HCT116 (cell line): ENCODE measurements at regions not wholly inside any gene's neighbourhood (a gene's known extent, or its start where the extent isn't known, plus 50 kb on each side); places are given as distances from the start of the nearest gene placed in this dataset.
"Not testable (repeated sequence)": the region's sequence is repeated elsewhere in the genome, so short reads cannot be mapped to it uniquely, and the experiment has no call there.

Experiments
- ATAC-seq: fragments of 200-7000 bp; cut with Tn5 transposase; 2 replicates; pipeline ENCODE4 v1.9.1; 2020; ENCODE audit warnings: mild to moderate bottlenecking, moderate library complexity
- BruUV-seq: library from RNA; stranded (reverse); fragments of 400-500 nt; replicated peaks from 2 replicates; lab custom pipeline; 2021; lab: Mats Ljungman, UMichigan
- CTCF ChIA-PET: fragments of 300-600 bp; sonication (Branson Sonifier 250); formaldehyde crosslinking; loops from one replicate; lab custom pipeline; 2021; ENCODE audit warnings: antibody characterized with exemption; lab: Charles Lee
- POLR2A ChIA-PET: fragments of 300-600, 350-600 bp; sonication (Branson Sonifier 250); formaldehyde crosslinking; loops from one replicate; lab custom pipeline; 2021; ENCODE audit warnings: antibody characterized with exemption; lab: Charles Lee
- RAD21 ChIA-PET, 2 experiments: fragments of 300-600 bp; sonication (Branson Sonifier 250); formaldehyde crosslinking; loops; one replicate each; lab custom pipeline; 2023; ENCODE audit warnings: low total read pairs in 2 of 2; ENCODE audit not compliant: uncharacterized antibody in 2 of 2, unreplicated experiment in 2 of 2, low non-redundant PET in 1 of 2; lab: Charles Lee
- DNase-seq: peaks from one replicate; pipeline ENCODE4 v3.0.0-alpha.2; 2010; ENCODE audit warnings: low read depth, low spot score
- H2AFZ ChIP-seq: fragments of 200-600 bp; shearing (Covaris generic), sonication (generic); 2 replicates; pipeline ENCODE4 v1.6.1; 2017; ENCODE audit warnings: low read depth, mixed run types, mixed read lengths, antibody characterized with exemption, low read length; ENCODE audit not compliant: poor library complexity, severe bottlenecking
- H3K27ac ChIP-seq: 2 replicates; pipeline ENCODE4 v1.5.1; 2012; ENCODE audit warnings: low read depth, low read length
- H3K27me3 ChIP-seq: fragments of 200-600 bp; sonication (generic); 2 replicates; pipeline ENCODE4 v1.6.1; 2016; ENCODE audit warnings: mixed run types, low read length, mixed read lengths; ENCODE audit not compliant: insufficient read depth
- H3K36me3 ChIP-seq, 2 experiments: fragments of 200-500 bp in 1 of 2; fragments of 200-600 bp in 1 of 2; sonication (Bioruptor generic) in 1 of 2; sonication (generic) in 1 of 2; 2 replicates each; pipeline versions ENCODE4 v1.5.1 to v1.6.1; 2014 to 2016; ENCODE audit warnings: low read length in 2 of 2, inconsistent platforms in 1 of 2, mixed read lengths in 1 of 2, mixed run types in 1 of 2; ENCODE audit not compliant: insufficient read depth in 2 of 2, control insufficient read depth in 1 of 2
- H3K4me1 ChIP-seq, 2 experiments: fragments of 200-600 bp in 1 of 2; sonication (generic) in 1 of 2; 2 replicates each; pipeline versions ENCODE4 v1.5.1 to v1.6.1; 2012 to 2017; ENCODE audit warnings: low read length in 2 of 2, inconsistent platforms in 1 of 2, mild to moderate bottlenecking in 1 of 2, mixed read lengths in 1 of 2, mixed run types in 1 of 2, moderate library complexity in 1 of 2; ENCODE audit not compliant: insufficient read depth in 2 of 2, control insufficient read depth in 1 of 2
- H3K4me2 ChIP-seq: fragments of 200-600 bp; sonication (generic); 2 replicates; pipeline ENCODE4 v1.6.1; 2017; ENCODE audit warnings: mixed run types, low read length, mixed read lengths
- H3K4me3 ChIP-seq, 2 experiments: fragments of 200-600 bp in 1 of 2; sonication (generic) in 1 of 2; replicated peaks in 1 of 2; 2 replicates each; pipeline ENCODE4 v1.5.1; 2011 to 2016; ENCODE audit warnings: low read length in 2 of 2, control low read depth in 1 of 2, low read depth in 1 of 2, mild to moderate bottlenecking in 1 of 2, mixed read lengths in 1 of 2, mixed run types in 1 of 2
- H3K79me2 ChIP-seq: fragments of 200-600 bp; sonication (generic); 2 replicates; pipeline ENCODE4 v1.6.1; 2017; ENCODE audit warnings: mild to moderate bottlenecking, mixed run types, low read length, moderate library complexity, mixed read lengths; ENCODE audit not compliant: insufficient read depth
- H3K9ac ChIP-seq: fragments of 200-600 bp; sonication (generic); 2 replicates; pipeline ENCODE4 v1.6.1; 2016; ENCODE audit warnings: low read length, mixed read lengths
- H3K9me2 ChIP-seq: fragments of 200-600 bp; sonication (generic), shearing (Covaris generic); 2 replicates; pipeline ENCODE4 v1.6.1; 2017; ENCODE audit warnings: mixed run types, mild to moderate bottlenecking, moderate library complexity; ENCODE audit not compliant: insufficient read depth
- H3K9me3 ChIP-seq, 2 experiments: fragments of 200-500 bp in 1 of 2; fragments of 200-600 bp in 1 of 2; sonication (Bioruptor generic) in 1 of 2; sonication (generic) in 1 of 2; 2 replicates each; pipeline ENCODE4 v1.6.1; 2014 to 2017; ENCODE audit warnings: low read length in 2 of 2, mixed read lengths in 2 of 2, inconsistent platforms in 1 of 2, low read depth in 1 of 2, mild to moderate bottlenecking in 1 of 2, mixed run types in 1 of 2, moderate library complexity in 1 of 2; ENCODE audit not compliant: control insufficient read depth in 1 of 2, insufficient read depth in 1 of 2
- H4K20me1 ChIP-seq: fragments of 200-600 bp; sonication (generic), shearing (Covaris generic); 2 replicates; pipeline ENCODE4 v1.6.1; 2017; ENCODE audit warnings: mixed run types, mild to moderate bottlenecking, moderate library complexity; ENCODE audit not compliant: insufficient read depth
- CBX3 ChIP-seq: IDR thresholded peaks from 2 replicates; pipeline ENCODE4 v1.6.1; 2012; ENCODE audit warnings: low read depth
- EGR1 ChIP-seq: IDR thresholded peaks from 2 replicates; pipeline ENCODE4 v1.6.1; 2012; ENCODE audit warnings: low read depth
- EZH2 ChIP-seq: fragments of 200-600 bp; sonication (generic); IDR thresholded peaks from 2 replicates; pipeline ENCODE4 v1.6.1; 2017; ENCODE audit warnings: antibody characterized with exemption, mixed run types
- FOSL1 ChIP-seq: IDR thresholded peaks from 2 replicates; pipeline ENCODE4 v1.6.1; 2012; ENCODE audit warnings: low read depth
- MAX ChIP-seq: IDR thresholded peaks from 2 replicates; pipeline ENCODE4 v1.6.1; 2012
- POLR2AphosphoS5 ChIP-seq: IDR thresholded peaks from 2 replicates; pipeline ENCODE4 v1.6.1; 2011; ENCODE audit warnings: mild to moderate bottlenecking, low read depth, low read length, moderate library complexity
- RAD21 ChIP-seq: IDR thresholded peaks from 2 replicates; pipeline ENCODE4 v1.6.1; 2012; ENCODE audit warnings: low read depth, mild to moderate bottlenecking
- SRF ChIP-seq: IDR thresholded peaks from 2 replicates; pipeline ENCODE4 v1.6.1; 2012; ENCODE audit warnings: low read depth
- YY1 ChIP-seq: IDR thresholded peaks from 2 replicates; pipeline ENCODE4 v1.6.1; 2011; ENCODE audit warnings: low read length, low read depth, moderate library complexity, mild to moderate bottlenecking; ENCODE audit not compliant: insufficient replicate concordance; ENCODE audit errors: extremely low read depth
- ZFX ChIP-seq: fragments of 450-650 bp; IDR thresholded peaks from 2 replicates; pipeline ENCODE4 v1.6.1; 2017
- intact Hi-C: fragments of 100-400 bp; cut with micrococcal nuclease; formaldehyde crosslinking; loops from 2 replicates; pipeline ENCODE4 v1.10.0; 2022
- TF ChIP-seq, protein P1 (sequence below): IDR thresholded peaks from 2 replicates; pipeline ENCODE4 v1.6.1; 2012

- Histone ChIP-seq H3K27me3 (no peaks in the 10 kb centered on the region), H3K9me3 (no peaks in the 10 kb centered on the region), H3K36me3 (no peaks in the 10 kb centered on the region), H3K79me2 (no peaks in the 10 kb centered on the region), H3K27ac (no peak overlapping the region), H4K20me1 (no peaks in the 10 kb centered on the region), H2AFZ (no peak overlapping the region), H3K9ac (no peak overlapping the region), H3K4me1 (no peaks in the 10 kb centered on the region), H3K9me2 (no peaks in the 10 kb centered on the region), H3K4me3 (no peak overlapping the region), H3K4me2 (no peak overlapping the region)
- CTCF ChIA-PET, result no interaction called here
- ATAC-seq (no peak), DNase-seq (no peak)
- POLR2A ChIA-PET, result no interaction called here
- RAD21 ChIA-PET, result no interaction called here
- intact Hi-C loops, result loop anchor here (5.0 kb wide), 1 partner anchor 139 kb away; no protein-coding TSS in a partner anchor
- no TSS peak for BruUV-seq
- TF ChIP-seq RAD21, result no peak
- no peak for TF ChIP-seq FOSL1
- TF ChIP-seq, protein P1, sequence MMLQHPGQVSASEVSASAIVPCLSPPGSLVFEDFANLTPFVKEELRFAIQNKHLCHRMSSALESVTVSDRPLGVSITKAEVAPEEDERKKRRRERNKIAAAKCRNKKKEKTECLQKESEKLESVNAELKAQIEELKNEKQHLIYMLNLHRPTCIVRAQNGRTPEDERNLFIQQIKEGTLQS, result no peak
- no peak for TF ChIP-seq MAX
- no peak for TF ChIP-seq SRF
- no peak for TF ChIP-seq EZH2
- no peak for TF ChIP-seq ZFX
- TF ChIP-seq POLR2AphosphoS5, result no peak
- TF ChIP-seq EGR1, result no peak
- TF ChIP-seq CBX3, result no peak
- no peak for TF ChIP-seq YY1
- TF ChIP-seq, all 23 proteins: peak for 0
These were observed 588.8 kb downstream of the ANKRD50 start for GRCh38 chr4:124123721-124124120.

DNA sequence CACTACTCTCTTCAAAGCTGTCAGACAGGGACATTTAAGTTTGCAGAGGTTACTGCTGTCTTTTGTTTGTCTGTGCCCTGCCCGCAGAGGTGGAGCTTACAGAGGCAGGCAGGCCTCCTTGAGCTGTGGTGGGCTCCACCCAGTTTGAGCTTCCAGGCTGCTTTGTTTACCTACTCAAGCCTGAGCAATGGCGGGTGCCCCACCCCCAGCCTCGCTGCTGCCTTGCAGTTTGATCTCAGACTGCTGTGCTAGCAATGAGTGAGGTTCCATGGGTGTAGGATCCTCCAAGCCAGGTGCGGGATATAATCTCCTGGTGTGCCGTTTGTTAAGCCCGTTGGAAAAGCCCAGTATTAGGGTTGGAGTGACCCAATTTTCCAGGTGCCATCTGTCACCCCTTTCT lies 581.2 kb downstream of the ANKRD50 start:
- not testable (repeated sequence) for BruUV-seq

More for the DNA sequence above, 581.2 kb downstream of the ANKRD50 start:
- intact Hi-C loops, H3K4me2 ChIP-seq, H3K9me2 ChIP-seq, CTCF ChIA-PET, POLR2A ChIA-PET, H4K20me1 ChIP-seq, H3K4me1 ChIP-seq, H3K9me3 ChIP-seq, H3K79me2 ChIP-seq, H3K27me3 ChIP-seq, H3K4me3 ChIP-seq, H3K9ac ChIP-seq, H2AFZ ChIP-seq, ATAC-seq, RAD21 ChIA-PET, H3K36me3 ChIP-seq, H3K27ac ChIP-seq, DNase-seq: not testable (repeated sequence)
